ENCODE measurements at regions not wholly inside any gene's neighbourhood (a gene's known extent, or its start where the extent isn't known, plus 50 kb on each side); places are given as distances from the start of the nearest gene placed in this dataset.
A peak's percentile ranks its signal among the peaks of the same experiment; 100 is the strongest.

DNA sequence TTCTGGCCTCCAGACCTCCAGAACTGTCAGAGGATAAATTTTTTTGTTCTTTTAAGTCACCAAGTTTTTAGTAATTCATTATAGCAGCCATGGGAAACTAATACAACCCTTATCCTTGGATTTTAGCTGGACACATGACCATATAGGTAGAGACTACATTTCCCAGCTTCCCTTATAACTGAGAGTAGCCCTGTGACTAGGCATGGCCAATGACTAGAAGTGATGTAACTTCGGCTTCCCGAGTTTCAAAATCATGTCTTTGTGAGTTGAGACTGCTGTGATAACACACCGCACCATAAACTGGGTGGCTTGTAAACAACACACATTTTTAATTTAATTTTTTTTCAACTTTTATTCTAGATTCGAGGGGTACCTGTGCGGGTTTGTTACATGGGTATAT, 134.0 kb upstream of the SERTAD2 start:
- H3K4me3 ChIP-seq (ENCODE audit: low read depth, low read length) = no peak overlapping the region
- H3K4me2 ChIP-seq (ENCODE audit: low read length) = no peak overlapping the region
- no peak overlapping the region for H2AFZ ChIP-seq
- no peaks in the 10 kb centered on the region for H3K27me3 ChIP-seq (ENCODE audit: control insufficient read depth, insufficient read depth, low read length)
- no peak for TF ChIP-seq CTCF (IDR thresholded peaks at IDR 0.05)
- H3K27ac ChIP-seq = no peak overlapping the region
- H3K79me2 ChIP-seq = no peaks in the 10 kb centered on the region
- no peaks in the 10 kb centered on the region for H3K9me3 ChIP-seq (ENCODE audit: control insufficient read depth, low read length)
- no peaks in the 10 kb centered on the region for H3K4me1 ChIP-seq
- H3K9ac ChIP-seq = no peak overlapping the region
- no peaks in the 10 kb centered on the region for H3K36me3 ChIP-seq (ENCODE audit: control insufficient read depth, insufficient read depth, low read length)

DNA sequence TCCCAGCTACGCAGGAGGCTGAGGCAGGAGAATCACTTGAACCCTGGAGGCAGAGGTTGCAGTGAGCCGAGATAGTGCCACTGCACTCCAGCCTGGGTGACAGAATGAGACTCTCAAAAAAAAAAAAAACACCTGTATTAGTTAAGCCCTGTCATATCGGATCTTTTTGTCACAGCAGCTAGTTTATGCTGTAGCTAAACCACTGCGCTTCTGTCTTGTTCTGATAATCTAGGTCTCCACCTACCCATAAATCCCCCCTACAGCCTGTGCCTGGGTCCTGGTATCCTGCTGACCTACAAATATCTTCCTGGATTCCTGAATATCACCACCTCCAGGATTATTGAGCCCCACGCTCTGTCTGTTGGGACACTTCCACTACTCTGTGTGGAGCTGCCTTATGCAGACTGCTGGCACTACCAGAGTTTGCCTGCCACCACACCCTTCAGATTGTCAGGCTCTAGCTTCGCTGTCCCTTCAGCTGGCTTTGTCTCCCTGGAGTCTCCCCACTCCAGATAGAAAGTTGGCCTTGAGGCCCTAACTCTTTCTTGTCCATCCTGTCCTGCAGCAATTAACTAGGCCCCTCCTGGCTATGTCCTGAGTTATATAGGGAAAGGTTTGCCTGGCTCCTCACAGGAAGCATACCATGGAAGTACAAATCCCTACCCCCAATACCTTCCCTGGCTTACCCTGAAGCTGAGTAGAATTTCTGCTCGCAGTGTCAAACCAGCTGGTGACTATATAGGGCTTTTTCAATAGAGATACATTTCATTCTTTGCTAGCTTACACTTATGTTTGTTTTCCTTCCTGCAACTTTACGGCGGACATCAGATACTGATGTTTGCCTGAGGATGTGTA, 136.0 kb upstream of the SERTAD2 start:
- no peak for TF ChIP-seq CTCF (IDR thresholded peaks at IDR 0.05)
- Histone ChIP-seq H2AFZ (no peak overlapping the region), H3K36me3 (ENCODE audit: control insufficient read depth, insufficient read depth, low read length) (no peaks in the 10 kb centered on the region), H3K4me1 (no peaks in the 10 kb centered on the region), H3K27me3 (ENCODE audit: control insufficient read depth, insufficient read depth, low read length) (no peaks in the 10 kb centered on the region), H3K4me2 (ENCODE audit: low read length) (no peak overlapping the region), H3K79me2 (no peaks in the 10 kb centered on the region), H3K9ac (no peak overlapping the region), H3K27ac (no peak overlapping the region), H3K4me3 (ENCODE audit: low read depth, low read length) (no peak overlapping the region), H3K9me3 (ENCODE audit: control insufficient read depth, low read length) (no peaks in the 10 kb centered on the region)

- no peaks in the 10 kb centered on the region for H3K27me3 ChIP-seq (ENCODE audit: control insufficient read depth, insufficient read depth, low read length)
- H3K9me3 ChIP-seq (ENCODE audit: control insufficient read depth, low read length) = no peaks in the 10 kb centered on the region
- no peak overlapping the region for H2AFZ ChIP-seq
- H3K79me2 ChIP-seq = no peaks in the 10 kb centered on the region
- TF ChIP-seq CTCF (IDR thresholded peaks at IDR 0.05) = peak; percentile 14
- no peak overlapping the region for H3K9ac ChIP-seq
- no peaks in the 10 kb centered on the region for H3K4me1 ChIP-seq
- no peak overlapping the region for H3K27ac ChIP-seq
- no peaks in the 10 kb centered on the region for H3K36me3 ChIP-seq (ENCODE audit: control insufficient read depth, insufficient read depth, low read length)
- no peak overlapping the region for H3K4me3 ChIP-seq (ENCODE audit: low read depth, low read length)
- H3K4me2 ChIP-seq (ENCODE audit: low read length) = no peak overlapping the region
These were observed 138.6 kb upstream of the SERTAD2 start for GRCh38 chr2:64792300-64792699.

DNA sequence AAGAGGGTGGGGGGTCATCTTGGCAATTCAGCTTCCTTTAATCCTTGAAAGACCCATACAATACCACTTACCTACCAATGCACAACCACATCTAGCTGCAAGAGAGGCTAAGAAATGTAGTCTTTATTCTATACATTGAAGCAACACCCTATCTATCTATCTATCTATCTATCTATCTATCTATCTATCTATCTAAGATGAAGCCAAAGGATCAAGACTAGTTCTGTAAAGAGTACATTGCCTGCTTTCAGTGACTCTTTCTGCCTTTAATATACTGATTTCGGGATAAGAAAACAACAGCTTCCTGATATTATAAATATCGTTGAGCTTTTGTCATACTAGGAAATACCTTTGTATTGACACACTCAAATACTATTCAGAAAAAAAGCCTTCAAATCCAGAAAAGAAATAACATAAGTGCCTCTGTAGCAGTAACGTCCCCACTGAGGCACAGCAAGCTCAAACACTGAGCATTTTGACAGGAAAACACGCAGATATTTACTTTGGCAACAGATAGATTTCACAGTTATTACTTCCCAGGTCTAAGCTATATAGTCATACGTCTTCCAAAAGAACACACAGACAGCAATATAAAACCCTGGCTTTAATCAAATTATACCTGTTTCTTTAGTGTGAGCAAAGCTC, 139.4 kb upstream of the SERTAD2 start:
- Histone ChIP-seq H3K79me2 (no peaks in the 10 kb centered on the region), H3K4me1 (no peaks in the 10 kb centered on the region), H3K9me3 (ENCODE audit: control insufficient read depth, low read length) (no peaks in the 10 kb centered on the region), H3K4me2 (ENCODE audit: low read length) (no peak overlapping the region), H2AFZ (no peak overlapping the region), H3K36me3 (ENCODE audit: control insufficient read depth, insufficient read depth, low read length) (no peaks in the 10 kb centered on the region), H3K4me3 (ENCODE audit: low read depth, low read length) (no peak overlapping the region), H3K27me3 (ENCODE audit: control insufficient read depth, insufficient read depth, low read length) (no peaks in the 10 kb centered on the region), H3K9ac (no peak overlapping the region), H3K27ac (no peak overlapping the region)
- no peak for TF ChIP-seq CTCF (IDR thresholded peaks at IDR 0.05)
